B cell (primary cell): ENCODE measurements at regions not wholly inside any gene's neighbourhood (a gene's known extent, or its start where the extent isn't known, plus 50 kb on each side); places are given as distances from the start of the nearest gene placed in this dataset.

Experiments
- ATAC-seq: fragments of 200-7000 bp; cut with Tn5 transposase; one replicate; pipeline ENCODE4 v1.10.0; 2021; ENCODE audit warnings: low read depth, mild to moderate bottlenecking, moderate number of reproducible peaks, moderate library complexity
- CTCF ChIA-PET: fragments of 350-600 bp; sonication (Branson Sonifier 250); formaldehyde crosslinking; loops from one replicate; lab custom pipeline; 2021; ENCODE audit warnings: antibody characterized with exemption, inconsistent platforms; lab: Charles Lee
- POLR2A ChIA-PET: fragments of 350-600 bp; sonication (Branson Sonifier 250); formaldehyde crosslinking; loops from one replicate; lab custom pipeline; 2021; ENCODE audit warnings: antibody characterized with exemption; lab: Charles Lee
- DNase-seq: peaks from one replicate; pipeline ENCODE4 v3.0.0; 2013
- H2AFZ ChIP-seq: 2 replicates; pipeline ENCODE4 v1.6.1; 2012; ENCODE audit warnings: mild to moderate bottlenecking, low read depth, low read length; ENCODE audit not compliant: insufficient read depth, poor library complexity, severe bottlenecking
- H3K27ac ChIP-seq, 2 donors: 1 replicate in 1 of 2; 2 replicates in 1 of 2; pipeline ENCODE4 v1.5.1; 2012 to 2013; ENCODE audit warnings: low read length in 2 of 2, mild to moderate bottlenecking in 2 of 2, moderate library complexity in 1 of 2
- H3K27me3 ChIP-seq, 4 experiments: fragments of 200-600 bp in 1 of 4; sonication (generic) in 1 of 4; replicated peaks in 1 of 4; 1 replicate in 2 of 4; 2 replicates in 2 of 4; pipeline versions ENCODE4 v1.6.1 to v1.7.0; 2013 to 2016; ENCODE audit warnings: low read length in 3 of 4, mild to moderate bottlenecking in 2 of 4, mixed read lengths in 1 of 4, moderate library complexity in 1 of 4; ENCODE audit not compliant: insufficient read depth in 4 of 4, control insufficient read depth in 3 of 4; ENCODE audit errors: control extremely low read depth in 1 of 4
- H3K36me3 ChIP-seq, 2 experiments: replicated peaks in 1 of 2; 1 replicate in 1 of 2; 2 replicates in 1 of 2; pipeline versions ENCODE4 v1.6.1 to v1.7.1; 2013; ENCODE audit warnings: low read length in 1 of 2; ENCODE audit not compliant: insufficient read depth in 2 of 2, control insufficient read depth in 1 of 2; ENCODE audit errors: control extremely low read depth in 1 of 2, extremely low read depth in 1 of 2
- H3K4me1 ChIP-seq, 2 donors: fragments of 200-600 bp in 1 of 2; sonication (generic) in 1 of 2; 1 replicate in 1 of 2; 2 replicates in 1 of 2; pipeline versions ENCODE4 v1.5.1 to v1.6.1; 2013 to 2017; ENCODE audit warnings: low read length in 2 of 2; ENCODE audit not compliant: control insufficient read depth in 2 of 2, insufficient read depth in 2 of 2
- H3K4me2 ChIP-seq: replicated peaks from 2 replicates; pipeline ENCODE3; 2012; ENCODE audit warnings: mild to moderate bottlenecking, low read depth, low read length; ENCODE audit not compliant: poor library complexity, severe bottlenecking
- H3K4me3 ChIP-seq, 5 experiments: fragments of 200-600 bp in 1 of 5; sonication (generic) in 1 of 5; 1 replicate in 3 of 5; 2 replicates in 2 of 5; pipeline versions ENCODE4 v1.5.1 to v1.7.0; 2011 to 2016; ENCODE audit warnings: low read length in 4 of 5, mild to moderate bottlenecking in 4 of 5, low read depth in 2 of 5, control low read depth in 1 of 5, moderate library complexity in 1 of 5; ENCODE audit not compliant: insufficient read depth in 1 of 5; ENCODE audit errors: control extremely low read depth in 1 of 5, extremely low read depth in 1 of 5
- H3K79me2 ChIP-seq: fragments of 200-600 bp; sonication (generic); one replicate; pipeline ENCODE4 v1.6.0; 2016; ENCODE audit warnings: low read length; ENCODE audit not compliant: control insufficient read depth, insufficient read depth
- H3K9ac ChIP-seq: fragments of 200-600 bp; sonication (generic); 2 replicates; pipeline ENCODE4 v1.6.1; 2017; ENCODE audit warnings: mild to moderate bottlenecking, low read length, moderate library complexity
- H3K9me3 ChIP-seq, 3 donors: one replicate each; pipeline versions ENCODE4 v1.6.1 to v1.7.1; 2013; ENCODE audit warnings: low read length in 2 of 3; ENCODE audit not compliant: control insufficient read depth in 2 of 3, insufficient read depth in 1 of 3; ENCODE audit errors: control extremely low read depth in 1 of 3
- H4K20me1 ChIP-seq: 2 replicates; pipeline ENCODE4 v1.6.0; 2012; ENCODE audit warnings: mild to moderate bottlenecking, low read length; ENCODE audit not compliant: insufficient read depth, control insufficient read depth, poor library complexity, severe bottlenecking
- H3K27ac Mint-ChIP-seq: one replicate; pipeline ENCODE4 v1.8.0; 2021; ENCODE audit warnings: mixed read lengths
- H3K27me3 Mint-ChIP-seq: one replicate; pipeline ENCODE4 v1.8.0; 2021; ENCODE audit warnings: mixed read lengths
- H3K4me1 Mint-ChIP-seq: one replicate; pipeline ENCODE4 v1.8.0; 2021; ENCODE audit warnings: mixed read lengths
- H3K4me3 Mint-ChIP-seq: one replicate; pipeline ENCODE4 v1.8.0; 2021; ENCODE audit warnings: mixed read lengths
- H3K9me3 Mint-ChIP-seq: one replicate; pipeline ENCODE4 v1.8.0; 2022; ENCODE audit warnings: mixed read lengths; ENCODE audit not compliant: insufficient read depth
- CTCF ChIP-seq: fragments of 200-600 bp; IDR thresholded peaks from one replicate; pipeline ENCODE4 v1.8.0; 2022; ENCODE audit warnings: antibody characterized with exemption, mild to moderate bottlenecking
- EZH2 ChIP-seq: IDR thresholded peaks from 2 replicates; pipeline ENCODE4 v1.6.1; 2012; ENCODE audit warnings: borderline replicate concordance, low read depth, mild to moderate bottlenecking, moderate library complexity, low read length; ENCODE audit not compliant: insufficient read depth, poor library complexity, severe bottlenecking
- WGBS: methylation state at CpG from one replicate; pipeline ENCODE4 v1.1.5; 2013; ENCODE audit warnings: missing lambda C conversion rate; ENCODE audit not compliant: insufficient coverage; 5-methylcytosine and 5-hydroxymethylcytosine counted together
- intact Hi-C: fragments of 100-400 bp; cut with micrococcal nuclease; formaldehyde crosslinking; loops from one replicate; pipeline ENCODE4 v1.10.0; 2022

- Mint-ChIP-seq H3K27ac (no peak overlapping the region), H3K9me3 (no peaks in the 10 kb centered on the region), H3K27me3 (peaks cover 31% of the 10 kb centered on the region), H3K4me3 (no peak overlapping the region), H3K4me1 (no peaks in the 10 kb centered on the region)
- CTCF ChIA-PET = no interaction called here
- DNase-seq = no peak
- H2AFZ ChIP-seq = no peak overlapping the region
- no peaks in the 10 kb centered on the region for H3K79me2 ChIP-seq
- intact Hi-C loops = no loop called here
- no peaks in the 10 kb centered on the region for H4K20me1 ChIP-seq
- no peak overlapping the region for H3K27ac ChIP-seq
- H3K9me3 ChIP-seq = peaks cover 0 to 8% (median 0%) of the 10 kb centered on the region in 3 donors
- 96% methylated on average over 8 of the region's 9 CpGs for WGBS
- no peak overlapping the region for H3K4me3 ChIP-seq
- TF ChIP-seq EZH2 (no peak), CTCF (no peak)
- H3K4me2 ChIP-seq = no peak overlapping the region
- no peak overlapping the region for H3K9ac ChIP-seq
- no peaks in the 10 kb centered on the region for H3K36me3 ChIP-seq
- ATAC-seq = no peak
- no peaks in the 10 kb centered on the region for H3K27me3 ChIP-seq
- POLR2A ChIA-PET = no interaction called here
- H3K4me1 ChIP-seq = no peaks in the 10 kb centered on the region
Measured at GRCh38 chr5:174911118-174911517, 186.7 kb downstream of the MSX2 start.

- H3K4me3 Mint-ChIP-seq = no peak overlapping the region
- ChIA-PET POLR2A (no interaction called here), CTCF (interaction anchor here (0.7 kb wide), 1 partner anchor 1294 kb away, joined by 4 read pairs; no protein-coding TSS in a partner anchor)
- no peaks in the 10 kb centered on the region for H3K79me2 ChIP-seq
- H3K9me3 Mint-ChIP-seq = peaks cover 6% of the 10 kb centered on the region
- H3K27me3 ChIP-seq = no peaks in the 10 kb centered on the region
- H3K27ac Mint-ChIP-seq = no peak overlapping the region
- H3K4me1 ChIP-seq = no peaks in the 10 kb centered on the region
- 12% methylated on average over 6 of the region's 17 CpGs for WGBS
- H3K9ac ChIP-seq = no peak overlapping the region
- ATAC-seq (peak; percentile 39), DNase-seq (peak; percentile 12)
- H4K20me1 ChIP-seq = no peaks in the 10 kb centered on the region
- intact Hi-C loops = no loop called here
- no peak overlapping the region for H3K4me3 ChIP-seq
- H3K4me1 Mint-ChIP-seq = no peaks in the 10 kb centered on the region
- no peak overlapping the region for H2AFZ ChIP-seq
- peaks cover 0 to 7% (median 0%) of the 10 kb centered on the region in 3 donors for H3K9me3 ChIP-seq
- no peaks in the 10 kb centered on the region for H3K36me3 ChIP-seq
- no peak overlapping the region for H3K4me2 ChIP-seq
- H3K27me3 Mint-ChIP-seq = peaks cover 31% of the 10 kb centered on the region
- TF ChIP-seq EZH2 = no peak
- TF ChIP-seq CTCF = peak; percentile 58
- H3K27ac ChIP-seq = no peak overlapping the region
Measured at GRCh38 chr5:174910245-174910737, 185.9 kb downstream of the MSX2 start.
